LNCAP (cell line): ENCODE measurements at regions not wholly inside any gene's neighbourhood (a gene's known extent, or its start where the extent isn't known, plus 50 kb on each side); places are given as distances from the start of the nearest gene placed in this dataset.

Source experiments
- CTCF ChIP-seq: fragments of 450-650 bp; IDR thresholded peaks from 2 replicates; pipeline ENCODE4 v1.5.1; 2017; ENCODE audit warnings: mild to moderate bottlenecking

DNA sequence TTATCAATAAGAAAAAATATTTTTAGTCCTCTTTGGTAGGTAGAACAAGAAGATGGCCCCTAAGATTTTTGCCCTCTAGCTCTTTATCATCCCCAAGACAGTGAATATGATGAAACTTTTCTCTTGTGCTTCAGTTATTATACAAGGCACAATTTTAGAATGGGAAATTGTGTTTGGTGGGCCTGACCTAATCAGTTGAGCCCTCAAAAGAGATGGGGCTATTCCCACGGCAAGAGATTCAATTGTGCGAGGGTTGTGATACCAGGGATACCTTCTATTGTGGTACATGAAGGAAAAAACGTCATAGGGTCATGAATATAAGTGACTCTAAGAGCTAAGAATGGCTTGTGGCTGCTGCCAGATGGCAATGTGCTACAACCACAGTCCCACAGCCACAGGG, 94.0 kb upstream of the COX7C start:
- no peak for TF ChIP-seq CTCF

DNA sequence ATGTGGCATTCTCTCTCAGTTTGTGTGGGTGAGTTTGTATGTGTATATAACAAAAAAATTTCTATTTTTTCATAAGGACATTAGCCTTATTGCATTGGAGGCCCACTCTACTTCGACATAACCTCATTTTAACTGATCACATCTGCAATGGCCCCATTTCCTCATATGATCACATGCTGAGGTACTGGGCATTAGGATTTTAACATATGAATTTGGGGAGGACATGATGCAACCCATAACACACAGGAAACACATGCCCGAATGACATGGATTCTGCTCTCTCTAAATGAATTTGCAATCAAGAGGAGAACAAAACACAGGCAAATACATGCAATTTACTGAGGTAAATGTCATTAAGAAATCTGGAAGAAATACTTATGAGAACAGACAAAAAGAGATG, 92.1 kb upstream of the COX7C start:
- TF ChIP-seq CTCF, result no peak

GRCh38 chr5:86526811-86527348, 90.9 kb upstream of the COX7C start:
- TF ChIP-seq CTCF, result no peak

- TF ChIP-seq CTCF, result no peak
Observed at GRCh38 chr5:86532429-86532828, 85.3 kb upstream of the COX7C start.

DNA sequence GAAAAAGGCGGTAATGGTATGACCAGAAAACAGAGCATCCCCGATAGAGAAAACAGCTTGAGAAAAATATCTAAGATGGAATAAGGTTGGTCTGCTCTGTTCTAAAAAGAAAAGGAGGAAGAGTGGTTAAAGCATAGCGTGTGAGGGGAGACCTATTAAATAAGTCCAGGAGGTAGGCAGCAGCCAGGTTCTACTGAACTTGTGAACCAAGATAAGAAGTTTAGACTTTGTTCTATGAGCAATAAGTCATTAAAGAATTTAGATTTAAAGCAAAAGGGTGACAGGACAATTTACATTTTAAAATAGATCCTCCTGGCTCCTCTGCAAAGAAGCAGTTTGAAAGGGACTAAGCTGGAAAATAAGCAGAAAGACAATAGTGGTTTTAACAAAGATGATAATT, 81.3 kb upstream of the COX7C start:
- no peak for TF ChIP-seq CTCF

DNA sequence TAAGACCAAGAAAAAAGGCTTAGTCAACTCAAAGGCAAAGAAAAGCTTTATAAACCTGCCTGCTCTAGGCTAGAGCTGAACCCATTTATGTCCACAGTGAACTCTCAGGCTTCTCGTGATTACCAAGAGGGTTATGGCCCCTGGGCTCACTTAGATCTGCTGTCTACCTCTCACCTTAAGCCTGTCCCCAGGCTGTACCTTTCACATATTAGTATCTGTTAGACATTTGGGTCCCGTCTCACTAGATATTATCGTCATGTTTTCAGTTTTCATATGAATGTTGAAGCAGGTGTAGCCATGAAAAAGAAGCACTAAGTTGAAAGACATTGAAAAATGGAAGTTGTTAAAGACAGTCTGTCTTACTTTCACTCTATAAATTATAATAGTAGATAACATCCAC, 75.2 kb upstream of the COX7C start:
- TF ChIP-seq CTCF, result no peak

DNA sequence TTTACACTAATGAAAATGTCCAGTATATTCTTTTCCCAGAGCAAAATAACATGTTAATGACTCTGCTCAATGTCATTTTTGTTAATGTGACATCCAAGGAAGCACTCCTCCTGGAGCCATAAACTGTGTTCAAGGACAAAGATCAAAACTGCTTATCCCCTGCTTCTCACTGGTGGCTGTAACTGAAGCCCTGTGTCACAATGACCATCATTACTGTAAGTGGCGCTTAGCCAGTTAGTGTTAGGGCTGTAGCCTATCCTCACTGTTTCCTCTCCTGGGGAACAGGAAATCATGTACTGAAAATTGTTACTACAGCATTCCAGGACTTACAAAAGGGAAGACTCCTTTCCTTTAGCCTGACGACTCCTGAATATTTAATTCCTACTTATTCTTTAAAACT, 71.7 kb upstream of the COX7C start:
- TF ChIP-seq CTCF, result no peak

DNA sequence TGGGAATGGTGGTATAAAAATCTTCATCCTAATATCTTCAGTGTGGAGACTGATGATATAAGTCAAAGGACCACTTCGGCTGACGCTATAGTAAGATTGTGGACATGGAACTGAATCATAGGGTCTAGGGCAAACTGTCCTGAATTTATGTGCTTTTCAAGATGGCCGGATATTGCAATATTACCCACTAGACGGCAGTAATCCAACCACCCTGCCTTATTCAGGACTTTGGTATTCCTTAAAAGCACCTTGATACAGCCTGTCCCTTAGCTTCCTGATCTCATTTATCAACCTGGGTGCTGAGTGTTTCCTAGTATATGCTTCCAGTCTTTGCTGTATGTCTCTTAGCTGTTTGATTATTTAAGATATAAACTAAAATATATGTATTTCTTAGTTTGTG, 71.2 kb upstream of the COX7C start:
- TF ChIP-seq CTCF, result no peak
